HG03280 (cell line): ENCODE measurements at regions not wholly inside any gene's neighbourhood (a gene's known extent, or its start where the extent isn't known, plus 50 kb on each side); places are given as distances from the start of the nearest gene placed in this dataset.
"Not testable (repeated sequence)": the region's sequence is repeated elsewhere in the genome, so short reads cannot be mapped to it uniquely, and the experiment has no call there.

Experiments
- ATAC-seq: cut with Tn5 transposase; IDR thresholded peaks from one replicate; pipeline ENCODE4 v1.9.1; 2021; ENCODE audit warnings: mild to moderate bottlenecking, moderate library complexity; ENCODE audit not compliant: unreplicated experiment

- not testable (repeated sequence) for ATAC-seq
Observed at GRCh38 chr9:42656789-42657188, 473.3 kb downstream of the SPATA31A6 start.

- not testable (repeated sequence) for ATAC-seq
Observed at GRCh38 chr9:42657496-42657895, 474.0 kb downstream of the SPATA31A6 start.

- ATAC-seq: not testable (repeated sequence)
Observed at GRCh38 chr9:42697146-42697545, 513.7 kb downstream of the SPATA31A6 start.

GRCh38 chr9:42702890-42703289, 519.4 kb downstream of the SPATA31A6 start:
- ATAC-seq: not testable (repeated sequence)

- ATAC-seq: not testable (repeated sequence)
Observed at GRCh38 chr9:42724841-42725835, 541.7 kb downstream of the SPATA31A6 start.

GRCh38 chr9:42743030-42743814, 559.8 kb downstream of the SPATA31A6 start:
- not testable (repeated sequence) for ATAC-seq

- not testable (repeated sequence) for ATAC-seq
Observed at GRCh38 chr9:42757251-42757650, 573.8 kb downstream of the SPATA31A6 start.

GRCh38 chr9:42759320-42759719, 575.9 kb downstream of the SPATA31A6 start:
- ATAC-seq: not testable (repeated sequence)

- not testable (repeated sequence) for ATAC-seq
Observed at GRCh38 chr9:42782201-42782600, 598.7 kb downstream of the SPATA31A6 start.

- not testable (repeated sequence) for ATAC-seq
Observed at GRCh38 chr9:42792725-42793124, 609.3 kb downstream of the SPATA31A6 start.

- peak; percentile 47 for ATAC-seq
Observed at GRCh38 chr9:42798571-42798970, 615.1 kb downstream of the SPATA31A6 start.

GRCh38 chr9:42802716-42803115, 619.3 kb downstream of the SPATA31A6 start:
- ATAC-seq: not testable (repeated sequence)

- ATAC-seq: not testable (repeated sequence)
Observed at GRCh38 chr9:42806674-42807073, 623.2 kb downstream of the SPATA31A6 start.

GRCh38 chr9:42821468-42821867, 638.0 kb downstream of the SPATA31A6 start:
- ATAC-seq: not testable (repeated sequence)

GRCh38 chr9:42848156-42848555, 664.7 kb downstream of the SPATA31A6 start:
- ATAC-seq: not testable (repeated sequence)

- ATAC-seq: not testable (repeated sequence)
Observed at GRCh38 chr9:42850896-42851693, 667.6 kb downstream of the SPATA31A6 start.

- not testable (repeated sequence) for ATAC-seq
Observed at GRCh38 chr9:42851701-42852100, 668.2 kb downstream of the SPATA31A6 start.

- ATAC-seq: not testable (repeated sequence)
Observed at GRCh38 chr9:42852133-42852930, 668.9 kb downstream of the SPATA31A6 start.

- ATAC-seq: not testable (repeated sequence)
Observed at GRCh38 chr9:42860133-42860532, 676.7 kb downstream of the SPATA31A6 start.

GRCh38 chr9:42862465-42862864, 679.0 kb downstream of the SPATA31A6 start:
- not testable (repeated sequence) for ATAC-seq
